Transverse colon (tissue), 4 donors: ENCODE measurements at regions not wholly inside any gene's neighbourhood (a gene's known extent, or its start where the extent isn't known, plus 50 kb on each side); places are given as distances from the start of the nearest gene placed in this dataset.

ENCODE experiments used
- EP300 ChIP-seq: sonication (generic); formaldehyde crosslinking; IDR thresholded peaks from one replicate; pipeline ENCODE4 v1.6.1; 2017; ENCODE audit warnings: antibody characterized with exemption, low read depth
- POLR2A ChIP-seq: fragments of 450-650 bp; IDR thresholded peaks from one replicate; pipeline ENCODE4 v1.6.1; 2016; ENCODE audit warnings: antibody characterized with exemption, mild to moderate bottlenecking, moderate library complexity
- POLR2AphosphoS5 ChIP-seq, 3 donors: sonication (generic); formaldehyde crosslinking; IDR thresholded peaks; one replicate each; pipeline ENCODE4 v1.6.1; 2016; ENCODE audit warnings: antibody characterized with exemption in 3 of 3
- TF ChIP-seq, protein P1 (sequence below), 5 experiments: fragments of 200-600 bp in 3 of 5; fragments of 450-650 bp in 2 of 5; sonication (generic) in 3 of 5; IDR thresholded peaks; 1 replicate in 2 of 5; 2 replicates in 3 of 5; pipeline ENCODE4 v1.5.1; 2016 to 2017; ENCODE audit warnings: antibody characterized with exemption in 5 of 5, inconsistent platforms in 3 of 5, mild to moderate bottlenecking in 2 of 5, moderate library complexity in 1 of 5

DNA sequence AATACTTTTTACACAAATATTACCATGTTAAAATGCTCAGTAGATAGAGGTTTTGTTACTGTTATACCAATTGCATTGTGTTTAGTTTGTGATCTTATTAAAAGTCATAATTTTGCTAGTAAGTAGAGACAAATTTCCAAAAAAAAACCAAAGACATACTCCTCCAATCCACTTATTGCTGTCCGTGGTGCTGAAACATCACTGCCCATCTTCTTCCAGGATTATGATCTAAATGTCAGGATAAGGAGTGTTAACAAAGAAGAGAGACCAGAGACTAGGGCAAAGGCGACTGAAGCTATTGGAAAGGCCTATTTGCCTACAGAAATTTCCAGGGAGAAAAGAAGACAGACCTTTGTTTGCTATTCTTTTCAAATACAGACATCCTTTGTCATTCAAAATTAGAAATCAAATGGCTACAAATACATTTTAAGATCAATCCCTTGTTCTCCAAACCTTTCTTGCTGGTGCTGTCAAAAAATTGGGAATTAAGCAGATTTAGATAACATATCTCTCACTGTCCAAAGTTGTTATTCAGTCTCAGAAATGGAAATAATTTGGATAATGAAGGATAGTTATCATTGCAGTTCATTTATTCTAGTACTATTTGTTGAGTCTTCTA lies 199.7 kb downstream of the C11orf91 start:
- TF ChIP-seq, protein P1, sequence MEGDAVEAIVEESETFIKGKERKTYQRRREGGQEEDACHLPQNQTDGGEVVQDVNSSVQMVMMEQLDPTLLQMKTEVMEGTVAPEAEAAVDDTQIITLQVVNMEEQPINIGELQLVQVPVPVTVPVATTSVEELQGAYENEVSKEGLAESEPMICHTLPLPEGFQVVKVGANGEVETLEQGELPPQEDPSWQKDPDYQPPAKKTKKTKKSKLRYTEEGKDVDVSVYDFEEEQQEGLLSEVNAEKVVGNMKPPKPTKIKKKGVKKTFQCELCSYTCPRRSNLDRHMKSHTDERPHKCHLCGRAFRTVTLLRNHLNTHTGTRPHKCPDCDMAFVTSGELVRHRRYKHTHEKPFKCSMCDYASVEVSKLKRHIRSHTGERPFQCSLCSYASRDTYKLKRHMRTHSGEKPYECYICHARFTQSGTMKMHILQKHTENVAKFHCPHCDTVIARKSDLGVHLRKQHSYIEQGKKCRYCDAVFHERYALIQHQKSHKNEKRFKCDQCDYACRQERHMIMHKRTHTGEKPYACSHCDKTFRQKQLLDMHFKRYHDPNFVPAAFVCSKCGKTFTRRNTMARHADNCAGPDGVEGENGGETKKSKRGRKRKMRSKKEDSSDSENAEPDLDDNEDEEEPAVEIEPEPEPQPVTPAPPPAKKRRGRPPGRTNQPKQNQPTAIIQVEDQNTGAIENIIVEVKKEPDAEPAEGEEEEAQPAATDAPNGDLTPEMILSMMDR (IDR thresholded peaks at IDR 0.05), result no peak
- no peak for TF ChIP-seq POLR2AphosphoS5 (IDR thresholded peaks at IDR 0.05)
- TF ChIP-seq POLR2A, result no peak
- TF ChIP-seq EP300, result no peak
